H1 (cell line): ENCODE measurements at regions not wholly inside any gene's neighbourhood (a gene's known extent, or its start where the extent isn't known, plus 50 kb on each side); places are given as distances from the start of the nearest gene placed in this dataset.

Experiments used
- BACH1 ChIP-seq: IDR thresholded peaks from 2 replicates; pipeline ENCODE4 v1.6.1; 2012; ENCODE audit warnings: low read length, improper control_type of control experiment
- BCL11A ChIP-seq, 2 experiments: IDR thresholded peaks; one replicate each; pipeline ENCODE4 v1.6.1; 2011; ENCODE audit warnings: low read depth in 2 of 2, low read length in 2 of 2, mild to moderate bottlenecking in 2 of 2
- EGR1 ChIP-seq: IDR thresholded peaks from 2 replicates; pipeline ENCODE4 v1.6.1; 2011; ENCODE audit warnings: low read depth, low read length, borderline replicate concordance
- EZH2 ChIP-seq: fragments of 200-600 bp; sonication (generic); IDR thresholded peaks from 2 replicates; pipeline ENCODE4 v1.7.1; 2012; ENCODE audit warnings: low read depth, mild to moderate bottlenecking, moderate library complexity, low read length, inconsistent platforms; ENCODE audit not compliant: severe bottlenecking
- FOSL1 ChIP-seq: IDR thresholded peaks from 2 replicates; pipeline ENCODE4 v1.6.1; 2011; ENCODE audit warnings: mild to moderate bottlenecking, low read depth, low read length, moderate library complexity; ENCODE audit not compliant: insufficient read depth
- HDAC2 ChIP-seq, 2 experiments: fragments of 300-600 bp in 1 of 2; sonication (generic) in 1 of 2; IDR thresholded peaks; 2 replicates each; pipeline ENCODE4 v1.6.1; 2011 to 2012; ENCODE audit warnings: low read depth in 2 of 2, low read length in 2 of 2, mild to moderate bottlenecking in 2 of 2, moderate library complexity in 2 of 2, borderline replicate concordance in 1 of 2, inconsistent platforms in 1 of 2
- JUN ChIP-seq: IDR thresholded peaks from 2 replicates; pipeline ENCODE4 v1.6.1; 2011; ENCODE audit warnings: low read depth, mild to moderate bottlenecking, improper control_type of control experiment, low read length
- KDM1A ChIP-seq: fragments of 200-600, 300-600 bp; sonication (generic); IDR thresholded peaks from 2 replicates; pipeline ENCODE4 v1.7.1; 2016; ENCODE audit warnings: mild to moderate bottlenecking, low read length, borderline replicate concordance
- RBBP5 ChIP-seq: IDR thresholded peaks from 2 replicates; pipeline ENCODE4 v1.7.1; 2012; ENCODE audit warnings: low read depth, mild to moderate bottlenecking, inconsistent platforms, low read length, moderate library complexity, borderline replicate concordance
- SIX5 ChIP-seq: IDR thresholded peaks from 2 replicates; pipeline ENCODE4 v1.6.1; 2011; ENCODE audit warnings: mild to moderate bottlenecking, low read depth, low read length
- SP2 ChIP-seq: IDR thresholded peaks from 2 replicates; pipeline ENCODE4 v1.6.1; 2012; ENCODE audit warnings: mild to moderate bottlenecking, low read length, inconsistent platforms
- TF ChIP-seq, protein P1 (sequence below): fragments of 300-600 bp; sonication (generic); IDR thresholded peaks from 2 replicates; pipeline ENCODE4 v1.7.1; 2012; ENCODE audit warnings: low read length, moderate library complexity, mild to moderate bottlenecking, inconsistent platforms; ENCODE audit not compliant: insufficient replicate concordance

DNA sequence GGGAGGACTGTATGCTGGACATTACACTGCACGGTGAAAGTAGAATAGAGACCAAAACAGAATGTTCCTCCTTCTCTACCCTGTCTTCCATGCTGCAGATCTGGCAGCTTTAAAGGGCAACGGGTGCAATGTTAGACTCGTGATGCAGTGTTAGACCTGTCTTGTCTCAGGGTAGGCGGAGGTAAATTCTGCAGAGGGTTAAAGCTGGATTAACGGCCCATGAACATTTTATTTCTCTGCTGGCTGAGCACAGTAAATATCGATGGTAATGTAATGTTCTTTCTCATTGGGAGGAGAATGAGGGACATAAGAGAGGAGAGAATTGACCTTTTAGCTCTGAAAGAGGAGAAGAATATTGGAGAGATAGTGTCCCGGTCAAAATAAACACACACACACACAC, 178.9 kb downstream of the NMUR2 start (continued):
- TF ChIP-seq, protein P1, sequence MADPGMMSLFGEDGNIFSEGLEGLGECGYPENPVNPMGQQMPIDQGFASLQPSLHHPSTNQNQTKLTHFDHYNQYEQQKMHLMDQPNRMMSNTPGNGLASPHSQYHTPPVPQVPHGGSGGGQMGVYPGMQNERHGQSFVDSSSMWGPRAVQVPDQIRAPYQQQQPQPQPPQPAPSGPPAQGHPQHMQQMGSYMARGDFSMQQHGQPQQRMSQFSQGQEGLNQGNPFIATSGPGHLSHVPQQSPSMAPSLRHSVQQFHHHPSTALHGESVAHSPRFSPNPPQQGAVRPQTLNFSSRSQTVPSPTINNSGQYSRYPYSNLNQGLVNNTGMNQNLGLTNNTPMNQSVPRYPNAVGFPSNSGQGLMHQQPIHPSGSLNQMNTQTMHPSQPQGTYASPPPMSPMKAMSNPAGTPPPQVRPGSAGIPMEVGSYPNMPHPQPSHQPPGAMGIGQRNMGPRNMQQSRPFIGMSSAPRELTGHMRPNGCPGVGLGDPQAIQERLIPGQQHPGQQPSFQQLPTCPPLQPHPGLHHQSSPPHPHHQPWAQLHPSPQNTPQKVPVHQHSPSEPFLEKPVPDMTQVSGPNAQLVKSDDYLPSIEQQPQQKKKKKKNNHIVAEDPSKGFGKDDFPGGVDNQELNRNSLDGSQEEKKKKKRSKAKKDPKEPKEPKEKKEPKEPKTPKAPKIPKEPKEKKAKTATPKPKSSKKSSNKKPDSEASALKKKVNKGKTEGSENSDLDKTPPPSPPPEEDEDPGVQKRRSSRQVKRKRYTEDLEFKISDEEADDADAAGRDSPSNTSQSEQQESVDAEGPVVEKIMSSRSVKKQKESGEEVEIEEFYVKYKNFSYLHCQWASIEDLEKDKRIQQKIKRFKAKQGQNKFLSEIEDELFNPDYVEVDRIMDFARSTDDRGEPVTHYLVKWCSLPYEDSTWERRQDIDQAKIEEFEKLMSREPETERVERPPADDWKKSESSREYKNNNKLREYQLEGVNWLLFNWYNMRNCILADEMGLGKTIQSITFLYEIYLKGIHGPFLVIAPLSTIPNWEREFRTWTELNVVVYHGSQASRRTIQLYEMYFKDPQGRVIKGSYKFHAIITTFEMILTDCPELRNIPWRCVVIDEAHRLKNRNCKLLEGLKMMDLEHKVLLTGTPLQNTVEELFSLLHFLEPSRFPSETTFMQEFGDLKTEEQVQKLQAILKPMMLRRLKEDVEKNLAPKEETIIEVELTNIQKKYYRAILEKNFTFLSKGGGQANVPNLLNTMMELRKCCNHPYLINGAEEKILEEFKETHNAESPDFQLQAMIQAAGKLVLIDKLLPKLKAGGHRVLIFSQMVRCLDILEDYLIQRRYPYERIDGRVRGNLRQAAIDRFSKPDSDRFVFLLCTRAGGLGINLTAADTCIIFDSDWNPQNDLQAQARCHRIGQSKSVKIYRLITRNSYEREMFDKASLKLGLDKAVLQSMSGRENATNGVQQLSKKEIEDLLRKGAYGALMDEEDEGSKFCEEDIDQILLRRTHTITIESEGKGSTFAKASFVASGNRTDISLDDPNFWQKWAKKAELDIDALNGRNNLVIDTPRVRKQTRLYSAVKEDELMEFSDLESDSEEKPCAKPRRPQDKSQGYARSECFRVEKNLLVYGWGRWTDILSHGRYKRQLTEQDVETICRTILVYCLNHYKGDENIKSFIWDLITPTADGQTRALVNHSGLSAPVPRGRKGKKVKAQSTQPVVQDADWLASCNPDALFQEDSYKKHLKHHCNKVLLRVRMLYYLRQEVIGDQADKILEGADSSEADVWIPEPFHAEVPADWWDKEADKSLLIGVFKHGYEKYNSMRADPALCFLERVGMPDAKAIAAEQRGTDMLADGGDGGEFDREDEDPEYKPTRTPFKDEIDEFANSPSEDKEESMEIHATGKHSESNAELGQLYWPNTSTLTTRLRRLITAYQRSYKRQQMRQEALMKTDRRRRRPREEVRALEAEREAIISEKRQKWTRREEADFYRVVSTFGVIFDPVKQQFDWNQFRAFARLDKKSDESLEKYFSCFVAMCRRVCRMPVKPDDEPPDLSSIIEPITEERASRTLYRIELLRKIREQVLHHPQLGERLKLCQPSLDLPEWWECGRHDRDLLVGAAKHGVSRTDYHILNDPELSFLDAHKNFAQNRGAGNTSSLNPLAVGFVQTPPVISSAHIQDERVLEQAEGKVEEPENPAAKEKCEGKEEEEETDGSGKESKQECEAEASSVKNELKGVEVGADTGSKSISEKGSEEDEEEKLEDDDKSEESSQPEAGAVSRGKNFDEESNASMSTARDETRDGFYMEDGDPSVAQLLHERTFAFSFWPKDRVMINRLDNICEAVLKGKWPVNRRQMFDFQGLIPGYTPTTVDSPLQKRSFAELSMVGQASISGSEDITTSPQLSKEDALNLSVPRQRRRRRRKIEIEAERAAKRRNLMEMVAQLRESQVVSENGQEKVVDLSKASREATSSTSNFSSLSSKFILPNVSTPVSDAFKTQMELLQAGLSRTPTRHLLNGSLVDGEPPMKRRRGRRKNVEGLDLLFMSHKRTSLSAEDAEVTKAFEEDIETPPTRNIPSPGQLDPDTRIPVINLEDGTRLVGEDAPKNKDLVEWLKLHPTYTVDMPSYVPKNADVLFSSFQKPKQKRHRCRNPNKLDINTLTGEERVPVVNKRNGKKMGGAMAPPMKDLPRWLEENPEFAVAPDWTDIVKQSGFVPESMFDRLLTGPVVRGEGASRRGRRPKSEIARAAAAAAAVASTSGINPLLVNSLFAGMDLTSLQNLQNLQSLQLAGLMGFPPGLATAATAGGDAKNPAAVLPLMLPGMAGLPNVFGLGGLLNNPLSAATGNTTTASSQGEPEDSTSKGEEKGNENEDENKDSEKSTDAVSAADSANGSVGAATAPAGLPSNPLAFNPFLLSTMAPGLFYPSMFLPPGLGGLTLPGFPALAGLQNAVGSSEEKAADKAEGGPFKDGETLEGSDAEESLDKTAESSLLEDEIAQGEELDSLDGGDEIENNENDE, result no peak
- TF ChIP-seq BACH1, result no peak
- TF ChIP-seq BCL11A (IDR thresholded peaks at IDR 0.05; ENCODE audit: low read depth in 2 of 2, low read length in 2 of 2), result no peak
- TF ChIP-seq JUN, result no peak
- TF ChIP-seq FOSL1, result no peak
- TF ChIP-seq EGR1, result no peak
- no peak for TF ChIP-seq EZH2
- no peak for TF ChIP-seq SP2
- TF ChIP-seq KDM1A, result no peak
- no peak for TF ChIP-seq SIX5
- no peak for TF ChIP-seq HDAC2 (IDR thresholded peaks at IDR 0.05; ENCODE audit: borderline replicate concordance in 1 of 2, low read depth in 2 of 2, low read length in 2 of 2)
- TF ChIP-seq RBBP5, result no peak
- TF ChIP-seq, all 59 proteins: peak for 0
